ENCODE measurements at regions not wholly inside any gene's neighbourhood (a gene's known extent, or its start where the extent isn't known, plus 50 kb on each side); places are given as distances from the start of the nearest gene placed in this dataset.

- TF ChIP-seq CBX5 (IDR thresholded peaks at IDR 0.05; ENCODE audit: low read depth), result 0 out of 2 replicates have a peak, but pooled peaks have one; percentile 38
- 0 out of 2 replicates have a peak, but pooled peaks have one; percentile 43 for TF ChIP-seq JUND (IDR thresholded peaks at IDR 0.05; ENCODE audit: low read depth, low read length)
- 0 out of 2 replicates have a peak, but pooled peaks have one; percentile 36 for TF ChIP-seq DPF2 (IDR thresholded peaks at IDR 0.05)
Observed at GRCh38 chr5:108521011-108521700, 139.3 kb upstream of the FBXL17 start (continued).

GRCh38 chr5:108516785-108517184 lies 134.9 kb upstream of the FBXL17 start:
- no peak for DNase-seq (ENCODE audit: low read depth, low spot score)
- in situ Hi-C loops (cut with MboI), result no loop called here
- FAIRE-seq, result no peak
- no peak for ATAC-seq
- intact Hi-C loops (cut with micrococcal nuclease; ENCODE audit: unreplicated experiment), result no loop called here
- Histone ChIP-seq H3K27me3 (replicated peaks in 1 of 2; ENCODE audit: control insufficient read depth in 2 of 2, insufficient read depth in 2 of 2, low read length in 1 of 2) (no peaks in the 10 kb centered on the region), H4K20me1 (ENCODE audit: control insufficient read depth, insufficient read depth) (no peaks in the 10 kb centered on the region), H2AFZ (ENCODE audit: control insufficient read depth, low read depth, low read length) (no peak overlapping the region), H3K9me3 (replicated peaks; ENCODE audit: control insufficient read depth, insufficient read depth, low read length) (no peaks in the 10 kb centered on the region; the same call in 2 of the 3 replicates), H3K36me3 (ENCODE audit: control insufficient read depth in 2 of 2, insufficient read depth in 2 of 2, low read length in 1 of 2) (no peaks in the 10 kb centered on the region), H3K4me2 (ENCODE audit: control insufficient read depth, insufficient read depth) (no peak overlapping the region), H3K4me1 (ENCODE audit: control insufficient read depth, insufficient read depth, low read length) (peaks cover 3% of the 10 kb centered on the region; the same call in 1 of the 2 replicates), H3K9ac (ENCODE audit: control insufficient read depth, insufficient read depth, low read length) (no peak overlapping the region), H3K79me2 (ENCODE audit: control insufficient read depth, insufficient read depth, low read length) (no peaks in the 10 kb centered on the region), H3K4me3 (no peak overlapping the region), H3K27ac (ENCODE audit: control insufficient read depth, insufficient read depth) (no peak overlapping the region)
- no peak for TF ChIP-seq IRF4 (IDR thresholded peaks at IDR 0.05; ENCODE audit: low read depth, low read length)
- TF ChIP-seq SIN3A (IDR thresholded peaks at IDR 0.05; ENCODE audit: low read depth, low read length), result no peak
- TF ChIP-seq IRF5 (IDR thresholded peaks at IDR 0.05; ENCODE audit: borderline replicate concordance), result no peak
- no peak for TF ChIP-seq FOXK2 (IDR thresholded peaks at IDR 0.05)
- TF ChIP-seq GABPA (IDR thresholded peaks at IDR 0.05; ENCODE audit: low read depth), result no peak
- no peak for TF ChIP-seq SPI1 (IDR thresholded peaks at IDR 0.05; ENCODE audit: borderline replicate concordance, insufficient read depth, low read depth, low read length)
- no peak for TF ChIP-seq POLR2AphosphoS2 (IDR thresholded peaks at IDR 0.05; ENCODE audit: low read depth, low read length)
- TF ChIP-seq ZBTB4 (CRISPR knock-in tag; IDR thresholded peaks at IDR 0.05), result no peak
- TF ChIP-seq IKZF1 (conservative IDR thresholded peaks at IDR 0.05), result no peak
- TF ChIP-seq CHD4 (IDR thresholded peaks at IDR 0.05), result no peak
- no peak for TF ChIP-seq ZBTB11 (CRISPR knock-in tag; IDR thresholded peaks at IDR 0.05)
- ChIA-PET POLR2A (no interaction called here), RAD21 (ENCODE audit: unreplicated experiment) (no interaction called here), CTCF (no interaction called here), SMC1A (ENCODE audit: uncharacterized antibody, unreplicated experiment) (no interaction called here)
- no TSS peak for BruUV-seq (replicated peaks)

All from GM12878 (cell line).